PC-9 (cell line): ENCODE measurements at regions not wholly inside any gene's neighbourhood (a gene's known extent, or its start where the extent isn't known, plus 50 kb on each side); places are given as distances from the start of the nearest gene placed in this dataset.

Experiments
- BruUV-seq: library from RNA; stranded (reverse); fragments of 400-500 nt; replicated peaks from 2 replicates; lab custom pipeline; 2021; lab: Mats Ljungman, UMichigan
- CTCF ChIA-PET: fragments of 300-600 bp; sonication (Branson Sonifier 250); formaldehyde crosslinking; loops from one replicate; lab custom pipeline; 2022; ENCODE audit warnings: antibody characterized with exemption; lab: Charles Lee
- POLR2A ChIA-PET: fragments of 300-600 bp; sonication (Branson Sonifier 250); formaldehyde crosslinking; loops from one replicate; lab custom pipeline; 2022; ENCODE audit warnings: antibody characterized with exemption; ENCODE audit not compliant: unreplicated experiment; lab: Charles Lee
- DNase-seq, 2 experiments: peaks; one replicate each; pipeline versions ENCODE4 v3.0.0 to v3.0.0-alpha.2; 2015 to 2022; ENCODE audit warnings: mixed read lengths in 1 of 2
- H2AFZ ChIP-seq: fragments of 200-600 bp; sonication (generic); 2 replicates; pipeline ENCODE4 v1.8.1; 2017; ENCODE audit warnings: antibody characterized with exemption
- H3F3A ChIP-seq: fragments of 200-600 bp; sonication (generic); 2 replicates; pipeline ENCODE4 v1.8.1; 2017; ENCODE audit warnings: antibody characterized with exemption, mild to moderate bottlenecking, low read depth; ENCODE audit not compliant: insufficient read depth
- H3K27ac ChIP-seq: fragments of 200-600 bp; sonication (generic); 2 replicates; pipeline ENCODE4 v1.6.1; 2016; ENCODE audit warnings: mixed run types
- H3K27me3 ChIP-seq: fragments of 200-600 bp; sonication (generic); 2 replicates; pipeline ENCODE4 v1.6.1; 2016; ENCODE audit warnings: low read depth, mixed run types; ENCODE audit not compliant: insufficient read depth
- H3K36me3 ChIP-seq: fragments of 200-600 bp; sonication (generic); 2 replicates; pipeline ENCODE4 v1.6.1; 2016; ENCODE audit warnings: low read depth, mixed run types
- H3K4me1 ChIP-seq: fragments of 200-600 bp; sonication (generic); replicated peaks from 2 replicates; pipeline ENCODE4 v1.6.1; 2016; ENCODE audit warnings: mixed run types; ENCODE audit not compliant: insufficient read depth
- H3K4me2 ChIP-seq: fragments of 200-600 bp; sonication (generic); 2 replicates; pipeline ENCODE4 v1.6.1; 2017; ENCODE audit warnings: mixed run types
- H3K4me3 ChIP-seq: fragments of 200-600 bp; sonication (generic); 2 replicates; pipeline ENCODE4 v1.6.1; 2016; ENCODE audit warnings: mixed run types
- H3K79me2 ChIP-seq: fragments of 200-600 bp; sonication (generic); 2 replicates; pipeline ENCODE4 v1.6.1; 2017; ENCODE audit warnings: low read depth, mixed run types
- H3K9me2 ChIP-seq: fragments of 200-600 bp; sonication (generic); 2 replicates; pipeline ENCODE4 v1.8.1; 2017; ENCODE audit warnings: mild to moderate bottlenecking; ENCODE audit not compliant: insufficient read depth
- H3K9me3 ChIP-seq: fragments of 200-600 bp; sonication (generic); 2 replicates; pipeline ENCODE4 v1.8.1; 2016; ENCODE audit warnings: low read depth; ENCODE audit not compliant: insufficient read depth
- H4K20me1 ChIP-seq: fragments of 200-600 bp; sonication (generic); 2 replicates; pipeline ENCODE4 v1.8.1; 2017; ENCODE audit not compliant: insufficient read depth
- CTCF ChIP-seq: fragments of 200-600 bp; sonication (generic); conservative IDR thresholded peaks from 2 replicates; pipeline ENCODE4 v1.6.1; 2017; ENCODE audit warnings: mixed run types, antibody characterized with exemption, mild to moderate bottlenecking, moderate library complexity
- EZH2 ChIP-seq: fragments of 200-600 bp; sonication (generic); IDR thresholded peaks from 2 replicates; pipeline ENCODE4 v1.8.0; 2017; ENCODE audit warnings: antibody characterized with exemption, low read depth
- intact Hi-C: fragments of 100-400 bp; cut with micrococcal nuclease; formaldehyde crosslinking; loops from one replicate; pipeline ENCODE4 v1.10.0; 2022; ENCODE audit not compliant: unreplicated experiment

- intact Hi-C loops = no loop called here
- no peaks in the 10 kb centered on the region for H3K79me2 ChIP-seq
- H2AFZ ChIP-seq = no peak overlapping the region
- no peaks in the 10 kb centered on the region for H3K36me3 ChIP-seq
- H3K4me1 ChIP-seq = no peaks in the 10 kb centered on the region
- no peaks in the 10 kb centered on the region for H3F3A ChIP-seq
- no peaks in the 10 kb centered on the region for H4K20me1 ChIP-seq
- no peak overlapping the region for H3K27ac ChIP-seq
- no peaks in the 10 kb centered on the region for H3K9me2 ChIP-seq
- no peak overlapping the region for H3K4me2 ChIP-seq
- no TSS peak for BruUV-seq
- no peak overlapping the region for H3K4me3 ChIP-seq
- POLR2A ChIA-PET = no interaction called here
- H3K9me3 ChIP-seq = no peaks in the 10 kb centered on the region
- H3K27me3 ChIP-seq = 0 out of 2 replicates have a peak, but pooled peaks cover 6% of the 10 kb centered on the region
- CTCF ChIA-PET = no interaction called here
- TF ChIP-seq EZH2 (no peak), CTCF (no peak)
- no peak for DNase-seq
Measured at GRCh38 chr18:45519411-45520280, 95.6 kb upstream of the SLC14A2 start.

GRCh38 chr18:45521136-45521535 is 94.1 kb upstream of the SLC14A2 start:
- no peaks in the 10 kb centered on the region for H3K79me2 ChIP-seq
- H3K27ac ChIP-seq = no peak overlapping the region
- ChIA-PET CTCF (no interaction called here), POLR2A (no interaction called here)
- intact Hi-C loops = no loop called here
- no peaks in the 10 kb centered on the region for H3K9me3 ChIP-seq
- H2AFZ ChIP-seq = no peak overlapping the region
- no peaks in the 10 kb centered on the region for H3K27me3 ChIP-seq
- H3K4me1 ChIP-seq = no peaks in the 10 kb centered on the region
- TF ChIP-seq CTCF (no peak), EZH2 (no peak)
- no peak for DNase-seq
- BruUV-seq = no TSS peak
- no peaks in the 10 kb centered on the region for H3K36me3 ChIP-seq
- H3K4me3 ChIP-seq = no peak overlapping the region
- H3K9me2 ChIP-seq = no peaks in the 10 kb centered on the region
- no peaks in the 10 kb centered on the region for H4K20me1 ChIP-seq
- no peaks in the 10 kb centered on the region for H3F3A ChIP-seq
- H3K4me2 ChIP-seq = no peak overlapping the region

- Histone ChIP-seq H3K4me3 (no peak overlapping the region), H3K79me2 (no peaks in the 10 kb centered on the region), H4K20me1 (no peaks in the 10 kb centered on the region), H3K9me2 (no peaks in the 10 kb centered on the region), H3F3A (no peaks in the 10 kb centered on the region), H3K27ac (no peak overlapping the region), H3K4me2 (no peak overlapping the region), H2AFZ (no peak overlapping the region), H3K9me3 (no peaks in the 10 kb centered on the region), H3K27me3 (no peaks in the 10 kb centered on the region), H3K4me1 (no peaks in the 10 kb centered on the region), H3K36me3 (no peaks in the 10 kb centered on the region)
- no peak for DNase-seq
- ChIA-PET CTCF (no interaction called here), POLR2A (no interaction called here)
- BruUV-seq = no TSS peak
- TF ChIP-seq CTCF = no peak
- no peak for TF ChIP-seq EZH2
- intact Hi-C loops = no loop called here
Measured at GRCh38 chr18:45521777-45522176, 93.5 kb upstream of the SLC14A2 start.
